Fibroblast of skin of right quadriceps (primary cell): ENCODE measurements at regions not wholly inside any gene's neighbourhood (a gene's known extent, or its start where the extent isn't known, plus 50 kb on each side); places are given as distances from the start of the nearest gene placed in this dataset.
"Not testable (repeated sequence)": the region's sequence is repeated elsewhere in the genome, so short reads cannot be mapped to it uniquely, and the experiment has no call there.

Experiments used
- DNase-seq: peaks from one replicate; pipeline ENCODE4 v3.0.0-alpha.2; 2013

DNA sequence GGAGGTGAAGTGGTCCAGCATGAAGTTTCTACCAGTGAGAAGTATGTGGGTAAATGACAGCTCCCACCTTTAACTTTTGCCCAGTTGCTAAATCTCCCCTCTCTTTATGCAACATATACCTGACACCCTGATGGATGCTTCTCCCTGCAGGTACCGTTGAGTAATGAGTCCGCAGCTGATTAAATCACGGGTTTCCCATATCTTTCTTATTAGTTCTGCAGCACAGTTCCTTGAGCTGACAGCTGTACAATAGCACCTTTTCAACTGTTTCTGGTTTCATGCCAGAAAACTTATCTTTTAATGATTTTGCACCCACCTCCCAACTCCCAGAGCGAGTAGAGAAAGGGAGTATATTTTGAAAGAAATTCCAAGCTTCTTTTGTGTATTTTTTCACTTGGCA lies 161.0 kb upstream of the TUT7 start:
- DNase-seq: no peak

DNA sequence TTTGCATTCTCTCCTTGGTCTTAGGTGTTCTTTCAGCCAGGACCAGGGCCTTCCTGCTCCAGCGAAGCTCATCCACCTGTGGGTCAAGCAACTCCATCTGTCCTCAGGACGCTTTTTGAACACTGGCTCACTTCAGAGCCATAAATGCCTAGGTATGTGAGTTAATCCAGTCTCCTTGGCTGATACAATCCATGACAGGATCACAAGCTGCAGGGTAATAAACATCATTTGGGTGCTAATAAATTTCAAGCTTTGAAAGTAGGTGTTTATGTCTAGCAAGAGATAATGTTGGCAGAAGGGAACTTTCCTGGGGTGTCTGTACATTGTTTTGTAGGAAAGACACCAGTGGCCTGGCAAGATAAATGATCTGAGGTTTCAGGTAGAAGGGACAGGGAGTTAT lies 159.2 kb upstream of the TUT7 start:
- no peak for DNase-seq

DNA sequence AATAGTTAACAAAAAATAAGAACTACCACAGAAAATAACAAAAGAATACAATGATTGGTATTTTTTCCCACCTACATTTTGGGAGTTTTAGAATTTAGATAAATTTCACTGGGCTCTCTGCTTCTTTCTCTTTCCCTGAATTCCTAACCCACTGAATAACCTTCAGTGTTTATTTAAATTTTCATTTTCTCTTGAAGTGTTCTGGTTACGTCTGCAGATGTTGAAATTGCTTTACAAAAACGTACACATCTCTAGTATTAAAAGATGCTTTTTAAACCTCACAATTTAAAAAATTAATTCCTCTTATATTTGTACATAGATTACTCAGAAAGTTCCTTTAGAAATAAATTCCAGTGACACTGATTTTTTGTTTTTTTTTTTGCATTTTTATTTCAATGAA lies 158.7 kb upstream of the TUT7 start:
- no peak for DNase-seq

DNA sequence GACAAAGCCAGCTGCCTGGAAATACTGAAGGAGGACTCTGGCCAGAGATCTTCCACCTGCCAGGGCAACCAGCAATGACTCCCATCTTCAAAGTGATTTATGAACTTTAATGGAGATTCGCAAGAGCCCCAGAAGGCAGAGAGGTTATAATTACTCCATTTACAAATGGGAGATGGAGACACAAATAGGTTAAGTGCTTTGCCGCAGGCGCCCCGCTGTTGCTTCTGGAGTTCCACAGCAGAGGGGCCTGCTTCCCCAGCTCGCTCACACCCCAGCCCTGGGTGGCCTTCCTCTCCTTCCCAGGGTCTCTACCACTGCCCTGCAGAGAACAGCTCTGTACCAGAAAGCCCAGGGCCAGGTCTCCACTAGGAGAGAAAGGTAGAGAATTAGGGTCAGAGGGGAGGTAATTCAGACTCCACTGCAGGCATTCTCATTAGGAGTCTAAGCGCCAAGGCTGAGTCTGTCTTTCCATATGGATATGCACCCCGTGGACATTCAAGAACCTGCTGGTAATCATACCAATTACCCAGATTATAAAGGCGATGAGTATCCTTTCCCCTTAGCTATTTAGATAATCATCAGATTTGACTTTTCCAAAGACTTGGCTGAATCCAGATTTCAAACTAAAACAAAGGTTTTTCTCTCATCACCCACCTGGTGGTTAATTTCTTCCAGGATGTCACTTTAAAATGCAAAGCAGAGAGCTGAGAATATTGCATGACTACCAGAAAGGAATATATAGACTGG lies 157.6 kb upstream of the TUT7 start:
- no peak for DNase-seq

DNA sequence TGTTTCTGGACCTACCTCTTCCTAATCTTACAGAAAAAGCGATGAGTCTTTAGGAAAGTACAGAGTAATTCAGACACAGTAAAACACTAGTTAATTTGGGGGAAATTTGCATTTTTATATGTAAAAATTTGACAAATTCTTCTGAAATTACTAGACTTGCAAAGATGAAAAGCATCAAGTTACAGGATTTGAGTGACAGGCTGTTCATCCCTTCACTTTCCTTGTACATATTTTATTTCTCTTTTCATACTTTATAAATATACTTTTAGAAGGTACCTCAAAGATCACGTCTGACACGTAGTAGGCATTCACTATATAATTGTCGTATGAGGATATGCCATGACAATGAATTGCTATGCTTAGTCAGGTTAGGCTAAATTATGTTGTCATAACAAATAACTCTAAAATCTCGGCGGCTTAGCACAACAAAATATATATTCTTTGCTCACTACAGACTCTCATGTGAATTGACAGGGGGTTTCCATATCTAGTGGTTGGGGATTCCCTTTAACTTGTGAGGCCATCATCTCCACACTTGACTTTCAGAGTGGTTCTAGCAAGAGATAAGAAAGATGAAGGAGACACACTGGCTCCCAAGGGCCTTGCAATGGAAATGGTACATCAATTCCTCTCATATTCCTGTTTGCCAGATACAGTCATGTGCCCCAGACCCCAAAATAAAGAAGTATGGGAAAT lies 154.1 kb upstream of the TUT7 start:
- no peak for DNase-seq

DNA sequence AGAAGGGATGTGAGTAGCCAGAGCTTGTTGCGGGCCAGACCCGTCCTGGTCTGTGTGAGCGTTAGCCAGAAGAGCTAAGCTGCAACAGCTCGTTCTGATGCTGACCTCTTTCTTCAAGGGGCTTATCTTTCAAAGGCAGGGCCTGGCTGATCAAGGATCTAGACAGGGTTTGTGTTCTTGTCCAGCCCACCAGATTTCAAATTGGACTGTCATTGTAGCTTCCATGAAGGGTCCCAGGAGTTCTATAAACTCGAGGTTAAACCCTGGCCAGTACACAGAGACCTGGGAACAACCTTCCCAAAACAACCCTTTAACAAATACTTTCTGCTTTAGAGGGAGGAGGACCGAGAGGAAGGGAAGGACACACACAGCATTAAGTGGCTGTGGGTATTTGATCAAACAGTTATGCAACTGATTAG lies 153.0 kb upstream of the TUT7 start:
- DNase-seq: no peak

DNA sequence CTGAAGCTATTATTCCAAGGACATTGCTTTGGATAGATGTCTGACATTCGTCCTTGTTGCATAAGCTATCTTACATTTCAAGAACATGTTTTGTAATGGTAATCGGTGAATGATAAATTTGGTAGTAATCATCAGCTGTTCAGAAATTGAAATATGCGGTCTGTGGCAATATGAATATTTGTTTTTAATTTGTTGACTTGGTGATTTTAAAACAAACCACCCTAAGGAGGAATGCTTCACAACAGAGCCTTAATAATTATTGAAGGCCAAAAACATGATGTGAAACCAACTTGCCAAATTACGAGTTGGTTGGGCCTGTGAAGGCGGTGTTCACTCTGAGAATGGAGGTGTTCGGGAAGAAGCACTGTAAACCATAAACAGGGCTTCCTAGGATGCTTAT lies 149.7 kb upstream of the TUT7 start:
- no peak for DNase-seq

DNA sequence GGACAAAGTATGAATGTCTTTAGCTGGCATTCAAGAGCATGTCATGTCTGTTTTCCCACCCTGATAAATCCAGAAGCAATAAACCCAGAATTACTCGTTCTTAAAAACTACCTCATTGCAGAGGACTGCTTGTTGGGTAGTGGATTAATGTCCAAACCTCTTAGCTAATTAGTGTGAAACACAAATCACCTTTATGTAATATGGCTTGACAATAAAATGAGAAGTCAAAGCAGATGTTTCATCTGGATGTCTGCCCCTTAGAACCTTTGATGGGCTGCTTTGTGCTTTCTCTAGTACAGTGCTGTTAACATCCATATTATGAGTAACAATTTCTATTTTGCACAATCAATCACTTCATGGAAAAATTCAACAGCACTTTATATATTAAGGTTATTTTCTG lies 149.1 kb upstream of the TUT7 start:
- no peak for DNase-seq

DNA sequence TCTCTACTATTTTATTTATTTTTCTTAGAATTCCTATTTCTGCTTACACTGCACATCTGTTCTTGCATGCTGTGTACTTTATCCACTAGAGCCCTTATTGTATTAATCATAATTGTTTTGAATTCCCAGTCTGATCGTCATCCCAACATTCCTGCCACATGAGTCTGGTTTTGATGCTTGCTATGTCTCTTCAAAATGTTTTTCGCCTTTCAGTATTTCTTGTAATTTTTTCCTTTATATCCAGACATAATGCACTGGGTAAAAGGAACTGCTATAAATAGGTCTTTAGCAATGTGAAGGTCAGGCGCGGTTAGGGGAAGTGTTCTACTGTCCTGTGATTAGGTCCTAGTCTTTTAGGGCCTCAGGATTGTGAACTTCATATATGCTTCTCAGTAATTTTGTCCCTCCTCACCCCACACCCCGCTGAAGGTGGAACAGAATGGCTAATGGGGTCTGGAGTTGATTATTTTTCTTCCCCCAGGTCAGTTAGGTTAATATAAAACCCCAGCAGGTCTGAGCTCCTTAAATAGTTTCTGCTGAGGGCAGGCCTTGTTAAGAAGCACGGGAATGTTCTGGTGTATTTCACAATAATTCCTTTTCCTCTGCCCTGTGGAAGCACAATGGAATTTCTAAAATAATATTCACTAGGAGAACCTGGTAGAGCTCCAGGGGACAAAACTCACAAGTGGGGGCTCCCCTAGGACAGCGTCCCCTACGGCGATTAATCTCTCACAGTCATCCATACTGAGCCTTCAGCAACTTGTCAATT lies 146.6 kb upstream of the TUT7 start:
- peak; percentile 97 for DNase-seq

DNA sequence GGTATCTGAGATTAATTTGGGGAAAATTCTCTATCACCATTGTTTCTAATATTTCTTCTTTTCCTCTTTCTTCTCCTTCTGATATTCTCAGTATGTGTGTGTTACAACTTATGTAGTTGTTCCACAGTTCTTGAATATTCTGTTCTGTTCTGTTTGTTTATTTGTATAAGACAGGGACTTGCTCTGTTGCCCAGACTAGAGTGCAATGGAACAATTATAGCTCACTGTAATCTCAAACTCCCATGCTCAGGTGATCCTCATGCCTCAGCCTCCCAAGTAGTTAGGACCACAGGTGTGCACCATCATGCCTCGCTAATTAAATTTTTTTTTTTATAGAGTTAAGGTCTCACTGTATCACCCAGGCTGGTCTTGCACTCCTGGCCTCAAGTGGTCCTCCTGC lies 145.8 kb upstream of the TUT7 start:
- no peak for DNase-seq

DNA sequence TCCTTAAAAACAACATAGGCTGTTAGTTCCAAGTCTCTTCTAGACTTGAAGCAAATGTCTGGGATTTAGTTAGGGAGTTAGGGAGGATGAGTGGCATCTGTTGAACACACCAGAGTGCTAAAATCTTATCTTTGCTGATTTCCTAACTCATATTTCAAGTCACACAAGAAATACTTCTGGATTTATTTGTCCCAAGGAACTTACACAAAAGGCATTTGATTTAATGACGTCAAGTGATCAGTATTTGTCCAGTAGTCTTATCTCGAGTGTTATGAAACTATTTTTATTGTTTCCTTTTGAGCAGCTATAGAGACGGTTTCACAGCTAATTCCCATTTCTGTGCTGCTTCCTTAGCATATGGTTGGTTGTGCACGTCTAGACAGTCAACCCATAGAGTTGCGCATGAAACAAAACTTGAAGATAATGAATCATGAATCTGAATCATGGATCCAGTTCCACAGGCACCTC lies 140.5 kb upstream of the TUT7 start:
- peak; percentile 93 for DNase-seq

DNA sequence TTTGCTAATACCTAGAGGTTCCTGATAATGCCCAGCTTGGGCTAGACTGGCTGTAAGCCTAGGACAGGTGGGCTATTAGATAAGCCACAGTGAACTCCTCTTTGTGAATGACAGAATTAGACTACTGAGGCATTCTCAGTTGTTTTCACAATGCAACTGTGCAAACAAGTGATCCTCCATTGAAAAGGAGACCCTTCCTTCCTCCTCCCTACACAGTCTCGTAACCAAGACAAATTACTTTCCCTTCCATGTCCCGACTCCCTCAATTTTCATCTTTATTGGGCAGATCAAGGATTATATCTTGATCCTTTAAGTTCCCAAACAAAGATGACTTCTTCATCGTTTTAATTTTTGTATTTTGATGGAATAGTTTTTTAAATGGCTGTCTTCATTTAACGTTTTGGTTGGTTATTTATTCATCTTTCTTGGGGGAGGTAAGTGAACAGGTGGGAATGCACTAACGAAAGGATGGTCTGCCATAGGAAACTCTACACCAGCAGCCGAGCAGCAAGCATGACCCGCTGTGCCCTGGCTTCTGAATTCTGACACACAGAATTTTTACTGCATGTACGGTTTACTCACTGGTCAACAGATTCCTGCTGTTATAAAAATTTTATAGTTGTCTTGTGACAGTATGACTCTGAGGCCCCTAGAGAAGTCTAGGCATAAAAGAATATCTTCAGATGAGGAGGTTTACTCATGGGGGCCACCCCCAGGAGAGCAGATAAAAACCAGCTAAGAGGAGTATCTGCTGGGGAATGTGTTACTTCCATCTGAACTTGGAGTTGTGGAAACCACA lies 137.5 kb upstream of the TUT7 start:
- no peak for DNase-seq

DNA sequence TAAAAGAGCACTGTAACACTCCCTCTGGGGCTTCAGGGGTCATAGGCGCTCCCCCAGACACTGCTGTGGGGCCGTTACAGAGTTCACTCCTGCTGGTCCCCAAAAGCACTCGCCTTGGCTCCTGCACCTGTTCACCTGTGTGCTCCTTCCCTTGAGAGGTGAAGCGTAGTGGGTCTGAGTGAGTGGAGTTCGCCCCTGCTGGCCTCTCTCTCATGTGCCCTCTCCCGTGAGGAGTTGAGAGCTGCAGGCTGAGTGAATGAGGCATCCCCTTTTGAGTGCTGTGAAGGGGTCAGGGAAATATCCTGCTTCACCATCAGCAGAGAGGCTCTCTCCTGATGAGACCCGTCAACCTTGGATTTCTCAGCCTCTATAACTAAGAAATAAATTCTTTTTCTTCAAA lies 134.6 kb upstream of the TUT7 start:
- no peak for DNase-seq

DNA sequence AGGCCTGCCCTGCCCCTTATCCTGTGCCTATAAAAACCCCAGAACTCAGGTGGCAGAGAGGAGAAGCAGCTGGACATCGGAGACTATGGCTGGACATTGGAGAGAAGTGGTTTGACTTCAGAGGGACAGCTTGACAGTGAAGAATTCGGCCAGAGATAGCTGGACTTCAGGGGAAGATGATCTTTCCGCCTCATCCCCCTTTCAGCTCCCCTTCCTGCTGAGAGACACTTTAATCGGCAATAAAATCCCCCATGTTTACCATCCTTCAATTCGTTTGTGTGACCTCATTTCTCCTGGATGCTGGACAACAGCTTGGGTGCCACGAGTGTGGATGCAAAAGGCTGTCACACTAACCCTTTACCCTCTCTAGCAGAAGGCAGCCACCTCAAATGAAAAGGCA lies 134.1 kb upstream of the TUT7 start:
- no peak for DNase-seq

DNA sequence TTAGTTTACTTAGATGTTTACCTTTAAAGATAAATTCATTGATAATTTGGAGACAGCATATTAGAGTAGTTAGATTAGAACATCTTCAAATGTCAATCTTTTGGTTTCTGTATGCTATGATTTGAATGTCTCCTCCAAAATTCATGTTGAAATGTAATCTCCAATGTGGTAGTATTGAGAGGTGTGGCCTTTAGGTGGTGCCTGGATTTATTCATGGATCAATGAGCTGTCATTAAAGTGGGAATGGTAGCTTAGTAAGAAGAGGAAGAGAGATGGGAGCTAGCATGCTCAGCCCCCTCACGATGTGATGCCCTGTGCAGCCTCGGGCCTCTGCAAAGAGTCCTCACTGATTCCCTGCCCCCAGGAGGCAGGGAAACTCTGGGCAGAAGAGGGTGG lies 133.6 kb upstream of the TUT7 start:
- DNase-seq: no peak

DNA sequence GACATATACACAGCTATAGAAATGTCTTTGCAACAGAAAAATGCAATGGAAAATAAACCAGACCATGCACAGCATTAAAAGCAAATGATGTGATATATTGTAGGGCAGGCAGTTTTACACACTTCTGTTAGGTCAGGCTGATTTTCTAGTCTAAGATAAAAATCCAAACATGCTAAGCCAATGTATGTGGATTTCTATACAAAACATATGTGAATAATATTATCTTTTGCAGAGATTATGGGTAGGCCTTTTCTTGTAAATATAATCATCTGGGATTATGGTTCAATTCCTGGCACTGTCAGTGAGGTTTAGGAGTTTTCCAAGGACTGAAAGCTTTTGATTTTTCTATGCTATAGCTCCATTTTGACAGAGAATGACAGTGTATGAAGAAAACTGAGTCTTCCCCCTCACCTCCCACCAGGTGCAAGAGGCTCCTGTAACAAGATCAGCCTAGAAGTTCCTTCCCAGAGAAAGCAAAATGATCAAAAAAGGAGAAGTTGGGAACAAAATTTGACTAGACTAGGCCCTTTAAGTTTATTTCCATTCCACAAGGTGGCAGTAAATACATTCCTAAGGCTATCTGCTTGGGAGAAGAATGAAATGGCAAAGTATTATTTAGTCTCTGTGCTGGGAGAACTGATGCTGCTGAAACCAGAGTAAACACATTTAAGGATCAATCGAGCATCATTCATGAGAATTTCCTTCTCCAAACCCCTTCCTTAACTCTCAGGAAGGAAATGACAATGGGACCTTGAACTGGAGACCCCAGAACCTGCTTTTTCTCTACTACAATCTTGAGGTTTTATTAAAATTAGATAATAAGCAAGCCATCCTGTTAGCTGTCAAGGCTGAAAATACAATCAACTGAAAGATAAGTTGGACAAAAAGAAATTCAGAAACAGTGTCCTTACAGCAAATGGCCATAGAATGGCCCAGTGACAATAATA lies 133.0 kb upstream of the TUT7 start:
- DNase-seq: peak; percentile 79

DNA sequence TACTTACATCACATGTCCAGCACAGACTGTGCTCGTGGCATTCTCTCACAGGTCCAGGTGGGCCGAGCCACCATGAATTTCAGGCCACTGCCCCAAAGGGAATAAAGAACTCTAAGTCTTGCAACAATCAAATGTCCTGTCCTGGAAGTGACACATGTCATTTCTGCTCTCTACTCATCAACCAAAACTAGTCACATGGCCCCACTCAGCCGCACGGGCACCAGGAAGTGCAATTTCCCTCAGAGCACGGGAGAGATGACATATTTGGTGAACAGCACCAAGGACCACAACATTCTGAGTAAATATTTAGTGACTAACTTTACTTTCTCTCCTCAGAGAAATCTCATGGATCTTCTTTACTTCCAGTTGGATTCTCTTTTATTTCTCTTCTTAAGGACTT lies 131.1 kb upstream of the TUT7 start:
- no peak for DNase-seq

DNA sequence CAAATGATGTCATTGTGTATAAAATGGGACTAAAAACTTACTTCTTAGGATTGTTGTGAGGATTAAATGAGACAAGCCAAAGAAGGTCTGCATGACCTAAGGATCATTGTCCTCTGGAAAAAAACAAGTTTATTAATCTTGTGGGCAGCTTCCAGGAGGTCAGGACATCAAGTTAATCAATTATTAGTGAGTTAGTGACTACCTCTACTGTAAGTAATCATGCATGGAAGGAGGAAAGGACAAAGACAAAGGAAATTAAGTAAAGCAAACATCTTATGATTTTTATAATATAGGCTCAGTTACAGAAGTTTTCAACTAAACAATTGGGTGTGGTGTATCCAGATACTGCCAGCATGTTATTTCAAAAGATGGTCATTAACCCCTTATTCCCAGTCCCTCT lies 129.3 kb upstream of the TUT7 start:
- DNase-seq: no peak

DNA sequence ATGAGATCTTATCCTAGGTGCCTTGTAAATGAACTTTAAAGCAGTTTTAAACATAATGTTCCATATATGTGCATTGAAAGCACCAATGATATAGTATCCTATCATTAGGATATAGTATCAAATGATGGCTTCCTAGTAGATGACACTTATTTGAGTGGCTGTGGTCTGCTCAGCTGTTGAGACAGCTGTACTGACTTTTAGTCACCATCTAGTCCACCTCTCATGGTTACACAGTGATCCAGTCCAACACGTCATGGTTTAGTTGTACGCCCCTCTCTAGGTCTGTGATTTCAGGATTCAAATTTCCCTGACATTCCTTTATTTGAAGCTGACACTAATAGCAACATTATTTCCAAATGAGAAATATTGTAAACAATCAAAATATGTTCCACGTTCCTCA lies 127.3 kb upstream of the TUT7 start:
- DNase-seq: no peak

DNA sequence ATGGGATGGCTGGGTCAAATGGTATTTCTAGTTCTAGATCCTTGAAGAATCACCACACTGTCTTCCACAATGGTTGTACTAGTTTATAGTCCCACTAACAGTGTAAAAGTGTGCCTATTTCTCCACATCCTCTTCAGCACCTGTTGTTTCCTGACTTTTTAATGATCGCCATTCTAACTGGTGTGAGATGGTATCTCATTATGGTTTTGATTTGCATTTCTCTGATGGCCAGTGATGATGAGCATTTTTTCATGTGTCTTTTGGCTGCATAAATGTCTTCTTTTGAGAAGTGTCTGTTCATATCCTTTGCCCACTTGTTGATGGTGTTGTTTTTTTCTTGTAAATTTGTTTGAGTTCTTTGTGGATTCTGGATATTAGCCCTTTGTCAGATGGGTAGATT lies 121.0 kb upstream of the TUT7 start:
- DNase-seq: not testable (repeated sequence)

DNA sequence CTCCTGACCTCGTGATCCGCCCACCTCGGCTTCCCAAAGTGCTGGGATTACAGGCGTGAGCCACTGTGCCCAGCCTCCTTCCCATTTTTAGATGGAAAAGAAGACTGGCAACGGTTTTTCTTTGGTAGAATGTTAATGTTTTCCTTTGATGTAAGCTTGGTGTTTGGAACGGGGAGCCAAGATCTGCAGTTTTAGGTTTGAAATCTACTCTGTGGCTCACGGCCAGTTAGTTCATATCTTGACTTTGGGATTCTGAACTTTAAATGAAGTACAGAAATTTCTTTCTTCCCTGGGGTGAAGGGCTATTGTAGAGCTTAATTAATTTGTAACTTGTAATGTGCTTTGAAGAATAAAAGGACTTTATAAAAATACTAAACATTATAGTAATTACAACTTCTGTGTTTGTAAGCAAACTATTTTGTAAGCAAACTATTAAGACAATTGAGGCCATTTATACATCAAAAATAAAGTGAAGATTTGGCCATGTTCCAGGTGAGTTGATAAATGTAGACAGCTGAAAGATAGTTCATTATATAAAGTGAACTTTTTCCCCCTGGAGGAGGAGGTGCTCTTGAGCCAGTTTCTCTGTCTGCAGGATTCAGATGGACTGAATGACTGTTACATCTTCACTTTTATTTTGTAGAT lies 117.1 kb upstream of the TUT7 start:
- DNase-seq: no peak
